GM21360 (cell line): ENCODE measurements at regions not wholly inside any gene's neighbourhood (a gene's known extent, or its start where the extent isn't known, plus 50 kb on each side); places are given as distances from the start of the nearest gene placed in this dataset.

ENCODE experiments used
- ATAC-seq: cut with Tn5 transposase; IDR thresholded peaks from one replicate; pipeline ENCODE4 v1.9.1; 2021; ENCODE audit warnings: mild to moderate bottlenecking, moderate library complexity; ENCODE audit not compliant: unreplicated experiment

- ATAC-seq = no peak
Measured at GRCh38 chr5:124477577-124477976, 268.9 kb downstream of the ZNF608 start.

- ATAC-seq = no peak
Measured at GRCh38 chr5:124477062-124477461, 269.4 kb downstream of the ZNF608 start.

GRCh38 chr5:124474528-124475215 is 271.8 kb downstream of the ZNF608 start:
- ATAC-seq = no peak

- ATAC-seq = no peak
Measured at GRCh38 chr5:124468671-124469411, 277.6 kb downstream of the ZNF608 start.

GRCh38 chr5:124467745-124468144 is 278.7 kb downstream of the ZNF608 start:
- ATAC-seq = no peak

- no peak for ATAC-seq
Measured at GRCh38 chr5:124466011-124466410, 280.4 kb downstream of the ZNF608 start.

GRCh38 chr5:124463851-124464250 is 282.6 kb downstream of the ZNF608 start:
- no peak for ATAC-seq

GRCh38 chr5:124462751-124463150 is 283.7 kb downstream of the ZNF608 start:
- ATAC-seq = no peak

- ATAC-seq = no peak
Measured at GRCh38 chr5:124461941-124462340, 284.5 kb downstream of the ZNF608 start.

- ATAC-seq = no peak
Measured at GRCh38 chr5:124461157-124461556, 285.3 kb downstream of the ZNF608 start.

- ATAC-seq = no peak
Measured at GRCh38 chr5:124460642-124461041, 285.8 kb downstream of the ZNF608 start.

GRCh38 chr5:124459984-124460383 is 286.5 kb downstream of the ZNF608 start:
- ATAC-seq = no peak

GRCh38 chr5:124457901-124458300 is 288.5 kb downstream of the ZNF608 start:
- no peak for ATAC-seq

GRCh38 chr5:124457101-124457500 is 289.3 kb downstream of the ZNF608 start:
- no peak for ATAC-seq

GRCh38 chr5:124456249-124456648 is 290.2 kb downstream of the ZNF608 start:
- no peak for ATAC-seq

GRCh38 chr5:124454081-124454480 is 292.4 kb downstream of the ZNF608 start:
- ATAC-seq = no peak

GRCh38 chr5:124453221-124454051 is 293.0 kb downstream of the ZNF608 start:
- ATAC-seq = peak; percentile 96

- no peak for ATAC-seq
Measured at GRCh38 chr5:124452412-124452811, 294.0 kb downstream of the ZNF608 start.

GRCh38 chr5:124451721-124452383 is 294.6 kb downstream of the ZNF608 start:
- no peak for ATAC-seq

- ATAC-seq = no peak
Measured at GRCh38 chr5:124446120-124446519, 300.3 kb downstream of the ZNF608 start.

- ATAC-seq = no peak
Measured at GRCh38 chr5:124445070-124445619, 301.3 kb downstream of the ZNF608 start.
